NCI-H2171 treated with DMSO at 0.1 percent for 48 hours (cell line): ENCODE measurements at regions not wholly inside any gene's neighbourhood (a gene's known extent, or its start where the extent isn't known, plus 50 kb on each side); places are given as distances from the start of the nearest gene placed in this dataset.

Experiments
- DNase-seq: peaks from one replicate; lab custom pipeline; 2025; lab: John Stamatoyannopoulos, UW

DNA sequence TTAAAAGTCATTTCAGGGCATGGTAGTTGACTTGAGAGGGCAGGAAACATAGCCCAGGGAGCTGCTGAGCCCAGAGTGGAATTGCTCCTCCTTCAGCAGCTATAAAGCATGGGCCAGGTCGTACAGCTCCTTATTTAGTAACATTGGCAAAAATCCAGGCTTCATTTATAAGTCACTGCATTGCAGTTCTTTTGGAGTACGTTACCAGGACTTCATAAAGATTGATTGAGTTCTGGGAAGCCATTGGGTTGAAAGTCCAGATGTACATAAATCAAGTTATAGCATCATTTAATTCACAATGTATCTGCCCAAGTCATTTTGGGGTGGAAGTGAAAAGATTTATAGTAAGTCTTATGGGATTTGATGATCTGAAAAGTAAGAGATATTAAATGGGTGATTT is 53.0 kb upstream of the ANKEF1 start:
- DNase-seq = peak; percentile 66

DNA sequence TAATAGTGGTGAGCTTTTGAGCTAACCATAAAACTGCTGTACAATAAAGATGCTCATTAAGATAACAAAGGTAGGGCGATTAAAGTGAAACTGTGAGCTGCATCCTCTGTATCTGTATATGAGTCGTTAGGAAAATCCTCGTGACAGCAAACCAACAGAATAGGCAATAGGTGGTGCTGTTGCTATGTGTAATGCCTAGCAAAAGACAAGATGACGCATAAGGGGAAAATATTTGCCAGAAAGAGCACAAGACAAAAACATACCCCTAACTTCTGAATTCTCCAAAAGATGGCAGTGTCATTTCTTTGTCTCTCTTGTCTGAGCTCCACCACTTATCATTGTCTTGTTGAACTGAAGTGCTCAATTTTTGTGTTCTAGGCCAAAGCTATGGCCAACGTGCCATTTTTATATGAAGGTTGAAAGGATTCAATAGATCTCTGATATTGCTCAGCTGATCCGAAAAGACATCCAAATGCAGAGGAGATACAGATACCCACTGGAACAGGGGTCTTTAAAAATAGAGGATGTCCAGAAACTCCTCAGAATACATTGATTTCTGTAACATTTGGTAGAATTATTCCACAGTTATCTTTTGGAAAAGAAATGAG is 56.3 kb upstream of the ANKEF1 start:
- DNase-seq = peak; percentile 99

DNA sequence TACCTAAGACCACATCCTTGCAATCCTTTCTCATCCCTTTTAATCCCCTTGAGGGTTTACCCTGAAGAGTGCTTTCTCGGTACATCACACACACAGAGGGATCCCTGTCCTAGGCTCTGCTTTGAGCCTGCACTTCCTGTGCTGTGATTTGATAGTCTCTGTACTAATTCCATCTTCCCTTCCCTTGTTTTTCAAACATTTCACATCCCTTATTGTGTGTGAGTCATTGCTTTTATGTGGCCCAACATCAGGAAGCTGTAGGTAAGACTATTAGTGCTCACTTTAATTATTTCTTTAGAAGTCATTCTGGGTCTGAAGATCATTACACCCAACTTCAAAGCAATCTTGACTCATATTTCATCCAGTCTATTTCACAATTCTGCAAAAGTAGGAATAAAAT is 57.2 kb upstream of the ANKEF1 start:
- no peak for DNase-seq

DNA sequence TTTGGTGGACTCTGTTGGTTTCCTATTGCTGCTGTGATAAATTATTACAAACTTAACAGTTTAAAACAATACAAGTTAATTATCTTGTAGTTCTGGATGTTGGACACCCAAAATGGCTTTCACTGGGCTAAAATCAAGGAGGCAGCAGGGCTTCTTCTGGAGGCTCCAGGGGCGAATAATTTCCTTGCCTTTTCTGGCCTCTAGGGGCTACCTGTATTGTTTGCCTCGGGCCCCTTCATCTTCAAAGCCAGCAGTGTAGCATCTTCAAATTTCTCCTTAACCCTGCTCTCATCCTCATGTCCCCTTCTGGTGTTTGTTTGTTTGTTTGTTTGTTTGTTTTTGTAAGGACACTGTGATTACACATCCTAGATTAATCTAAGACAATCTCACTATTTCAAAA is 60.5 kb upstream of the ANKEF1 start:
- DNase-seq = no peak

DNA sequence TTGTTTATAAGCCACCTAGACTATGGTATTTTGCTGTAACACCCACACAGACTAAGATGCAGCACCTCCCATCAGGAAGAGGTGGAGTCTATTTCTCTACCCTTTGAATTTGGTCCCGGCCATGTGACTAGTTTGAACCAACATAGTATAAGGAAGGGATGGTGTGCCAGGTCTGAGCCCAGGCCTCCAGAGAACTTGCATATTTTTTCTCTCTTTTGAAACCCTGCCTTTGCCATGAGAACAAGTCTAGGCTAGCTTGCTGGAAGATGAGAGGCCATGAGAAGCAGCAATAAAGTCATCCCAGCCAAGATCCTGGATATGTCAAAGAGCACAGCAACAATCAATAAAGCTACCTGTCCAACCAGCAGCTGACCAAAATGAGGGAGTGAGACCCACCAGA is 63.0 kb upstream of the ANKEF1 start:
- no peak for DNase-seq

DNA sequence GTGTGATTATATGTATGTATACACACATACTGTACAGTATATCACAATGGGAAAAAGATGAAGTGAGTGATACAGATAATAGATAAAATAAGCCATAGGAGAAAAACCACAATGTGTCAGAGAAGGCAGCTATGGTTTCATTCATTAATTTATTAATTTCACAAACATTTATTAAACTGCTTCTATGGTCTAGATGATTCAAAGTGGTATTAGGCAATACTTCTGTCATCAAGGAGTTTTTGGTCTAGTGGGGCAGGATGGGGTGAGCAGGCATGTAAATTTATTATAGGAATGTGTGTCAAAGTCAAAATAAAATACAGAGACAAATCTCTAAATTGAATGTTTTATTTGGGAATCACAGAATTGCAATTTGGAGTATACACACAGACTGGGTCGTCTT is 65.2 kb upstream of the ANKEF1 start:
- DNase-seq = no peak

DNA sequence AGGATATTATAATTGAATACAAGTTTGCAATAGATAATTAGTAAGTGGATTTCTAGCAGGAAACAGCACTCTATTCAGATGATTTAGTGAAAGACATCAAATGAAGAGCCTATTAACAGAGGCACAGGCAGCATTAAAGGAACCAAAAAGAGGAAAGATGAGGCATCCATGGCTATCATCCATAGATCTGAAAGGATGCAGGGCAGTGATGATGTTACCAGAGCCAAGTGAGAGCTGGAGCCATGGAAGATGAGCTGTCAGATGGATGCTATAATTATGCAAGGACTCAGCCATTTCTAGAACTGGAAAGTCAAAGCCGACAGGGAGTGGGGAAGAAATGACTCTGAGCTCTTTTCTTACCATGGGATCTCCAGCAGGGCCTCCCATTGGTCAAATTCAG is 66.8 kb upstream of the ANKEF1 start:
- no peak for DNase-seq

DNA sequence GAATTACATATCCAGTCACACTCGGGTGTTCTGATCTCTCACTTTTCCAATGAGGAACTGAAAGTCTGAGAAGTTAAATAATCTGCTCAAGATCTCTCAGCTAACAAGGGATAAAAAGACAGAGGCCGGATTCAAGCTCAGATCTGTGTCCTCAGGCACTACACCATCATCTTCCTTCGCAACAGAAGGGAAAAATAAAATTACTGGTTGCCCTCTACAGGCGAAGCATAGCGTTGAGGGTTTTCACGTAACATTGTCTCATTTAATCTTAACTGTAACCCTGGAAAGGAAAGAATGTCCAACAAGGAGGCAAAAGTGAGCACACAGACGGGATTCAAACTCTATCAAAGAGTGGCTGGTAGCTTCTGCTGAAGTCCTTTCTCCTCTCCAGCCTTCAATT is 67.8 kb upstream of the ANKEF1 start:
- peak; percentile 14 for DNase-seq

DNA sequence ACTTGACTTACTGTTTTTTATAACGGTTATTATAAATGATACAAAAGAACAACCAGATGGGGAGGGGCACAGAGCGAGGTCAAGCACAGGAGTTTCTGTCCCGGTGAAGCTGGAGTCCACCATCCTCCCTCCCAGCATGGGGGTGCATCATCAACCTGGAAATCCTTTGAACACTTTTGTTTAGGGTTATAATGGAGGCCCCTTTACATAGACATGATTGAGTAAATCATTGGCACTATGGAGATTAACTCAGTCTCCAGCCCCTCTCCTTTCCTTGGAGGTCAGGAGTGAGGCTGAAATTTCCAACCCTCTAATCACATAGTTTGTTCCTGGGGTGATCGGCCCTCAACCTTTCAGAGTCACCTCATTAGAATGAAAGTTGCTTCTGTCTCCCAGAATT is 71.8 kb upstream of the ANKEF1 start:
- no peak for DNase-seq

DNA sequence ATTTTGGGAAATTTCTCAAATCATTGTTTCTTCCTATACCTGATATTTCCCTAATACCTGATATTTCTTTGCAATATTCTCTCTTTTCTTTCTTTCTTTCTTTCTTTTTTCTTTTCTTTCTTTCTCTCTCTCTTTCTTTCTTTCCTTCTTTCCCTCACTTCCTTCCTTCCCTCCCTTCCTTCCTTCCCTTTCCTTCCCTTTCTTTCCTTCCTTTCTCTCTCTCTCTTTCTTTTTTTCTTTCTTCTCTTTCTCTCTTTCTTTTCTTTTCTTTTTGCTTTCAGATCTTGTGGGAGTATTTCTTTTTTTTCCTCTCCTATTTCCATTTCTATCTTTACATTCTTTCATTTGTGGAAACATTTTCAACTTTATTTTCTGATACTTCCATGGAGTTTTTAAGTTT is 76.1 kb upstream of the ANKEF1 start:
- DNase-seq = no peak

DNA sequence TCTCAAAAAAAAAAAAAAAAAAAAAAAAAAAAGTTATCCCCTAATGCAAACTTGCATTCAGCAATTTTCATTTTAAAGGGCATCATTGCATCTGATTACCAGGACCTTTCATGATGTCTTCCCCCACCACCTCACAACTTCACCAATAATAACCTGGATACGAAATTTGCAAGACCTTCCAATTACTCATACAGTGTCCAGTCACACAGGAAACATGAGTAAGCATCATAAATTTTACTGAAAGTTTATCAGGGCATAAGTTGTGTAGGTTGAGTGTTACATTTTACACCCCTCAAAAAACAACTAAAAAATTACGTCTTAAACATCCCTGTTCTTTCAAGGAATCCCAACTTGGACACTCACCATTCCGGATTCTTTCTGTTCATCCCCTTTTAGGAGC is 79.1 kb upstream of the ANKEF1 start:
- no peak for DNase-seq

DNA sequence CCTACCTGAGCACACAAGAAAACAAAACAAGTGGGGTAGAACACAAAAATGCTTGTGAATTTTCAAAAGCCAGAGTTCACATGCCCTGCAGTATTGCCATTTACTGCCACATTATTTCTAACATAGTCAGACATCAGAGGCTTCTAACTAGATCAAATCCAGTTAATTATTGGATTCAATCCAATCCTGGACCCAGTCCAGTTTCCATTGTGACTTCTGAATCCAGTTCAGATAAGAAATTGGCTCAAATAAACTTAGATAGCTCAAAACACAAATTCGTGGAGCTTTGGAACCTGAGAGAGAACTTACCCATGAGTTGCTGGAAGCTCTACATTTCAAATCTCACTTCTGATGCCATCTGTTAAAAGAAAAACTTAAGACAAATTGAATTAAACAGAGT is 85.2 kb upstream of the ANKEF1 start:
- no peak for DNase-seq

DNA sequence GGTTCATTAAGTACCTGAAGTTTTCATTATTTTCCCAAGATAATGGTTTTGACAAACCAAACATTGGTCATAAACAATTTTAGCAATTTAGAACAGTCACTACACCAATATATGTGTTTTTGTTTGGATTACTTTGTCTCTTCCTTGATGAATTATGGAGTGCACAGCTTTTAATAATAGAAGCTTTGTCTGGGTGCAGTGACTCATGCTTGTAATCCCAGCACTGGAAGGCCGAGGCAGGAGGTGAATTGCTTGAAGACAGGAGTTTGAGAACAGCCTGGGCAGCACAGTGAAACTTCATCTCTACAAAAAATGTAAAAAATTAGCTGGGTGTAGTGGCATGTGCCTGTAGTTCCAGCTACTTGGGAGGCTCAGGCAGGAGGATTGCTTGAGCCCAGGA is 89.4 kb upstream of the ANKEF1 start:
- no peak for DNase-seq

DNA sequence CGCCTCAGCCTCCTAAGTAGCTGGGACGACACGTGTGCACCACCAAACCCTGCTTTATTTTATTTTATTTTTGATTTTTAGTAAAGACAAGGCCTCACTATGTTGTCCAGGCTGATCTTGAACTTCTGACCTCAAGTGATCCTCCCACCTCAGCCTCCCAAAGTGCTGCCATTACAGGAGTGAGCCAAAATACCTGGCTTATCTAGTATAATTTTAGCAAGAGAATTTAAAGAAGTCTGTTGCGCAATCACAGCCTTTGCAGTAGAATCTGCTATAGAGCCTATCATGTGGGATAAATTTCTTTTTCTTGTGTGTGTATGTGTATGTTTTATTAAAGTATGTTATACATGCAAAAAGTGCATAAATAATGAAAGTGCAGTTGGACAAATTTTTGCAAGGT is 92.1 kb upstream of the ANKEF1 start:
- no peak for DNase-seq

DNA sequence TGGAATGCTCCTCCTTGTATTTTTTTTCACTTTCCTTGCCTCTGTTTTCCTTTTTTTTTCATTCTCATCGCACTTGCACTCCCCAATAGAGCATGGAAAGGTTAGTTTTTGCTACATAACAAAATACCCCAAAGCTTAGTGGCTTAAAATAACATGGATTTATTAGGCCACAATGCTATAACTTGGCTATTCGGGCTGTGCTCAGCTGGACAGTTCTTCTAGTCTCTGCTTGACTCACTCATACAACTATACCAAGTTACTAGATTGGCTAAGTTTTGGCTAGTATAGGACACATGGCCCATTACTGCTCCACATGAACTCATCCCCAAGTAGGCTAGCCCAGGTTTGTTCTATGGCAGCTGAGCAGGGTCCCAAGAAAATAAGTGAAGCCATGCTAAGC is 94.5 kb upstream of the ANKEF1 start:
- DNase-seq = no peak

DNA sequence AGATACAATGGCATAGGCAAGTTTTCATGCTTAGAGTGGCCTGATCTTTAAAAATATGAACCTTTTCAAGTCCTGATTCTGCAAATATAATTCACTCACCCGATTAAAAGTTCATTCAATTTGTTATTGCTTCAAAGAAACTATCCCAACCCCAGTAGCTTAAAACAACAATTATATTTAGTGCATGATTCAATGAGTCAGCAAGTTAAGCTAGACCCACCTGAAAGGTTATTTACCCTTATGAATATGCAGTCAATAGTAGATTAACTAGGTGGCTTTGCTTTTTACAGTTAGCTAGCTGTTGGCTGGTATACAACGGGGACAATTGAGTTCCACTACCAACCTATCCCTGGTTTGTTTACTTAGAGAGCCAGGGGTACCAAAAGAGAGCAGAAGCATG is 95.6 kb upstream of the ANKEF1 start:
- DNase-seq = no peak

DNA sequence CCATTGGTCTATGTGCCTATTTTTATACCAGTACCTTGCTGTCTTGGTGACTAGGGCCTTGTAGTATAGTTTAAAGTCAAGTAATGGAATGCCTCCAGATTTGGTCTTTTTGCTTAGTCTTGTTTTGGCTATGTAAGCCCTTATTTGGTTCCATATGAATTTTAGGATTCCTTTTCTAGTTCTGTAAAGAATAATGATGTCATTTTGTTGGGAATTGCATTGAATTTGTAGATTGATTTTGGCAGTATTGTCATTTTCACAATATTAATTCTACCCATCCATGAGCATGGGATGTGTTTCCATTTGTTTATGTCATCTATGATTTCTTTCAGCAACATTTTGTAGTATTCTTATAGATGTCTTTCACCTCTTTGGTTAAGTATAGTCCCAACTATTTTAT is 96.4 kb upstream of the PAK5 start:
- DNase-seq = no peak

DNA sequence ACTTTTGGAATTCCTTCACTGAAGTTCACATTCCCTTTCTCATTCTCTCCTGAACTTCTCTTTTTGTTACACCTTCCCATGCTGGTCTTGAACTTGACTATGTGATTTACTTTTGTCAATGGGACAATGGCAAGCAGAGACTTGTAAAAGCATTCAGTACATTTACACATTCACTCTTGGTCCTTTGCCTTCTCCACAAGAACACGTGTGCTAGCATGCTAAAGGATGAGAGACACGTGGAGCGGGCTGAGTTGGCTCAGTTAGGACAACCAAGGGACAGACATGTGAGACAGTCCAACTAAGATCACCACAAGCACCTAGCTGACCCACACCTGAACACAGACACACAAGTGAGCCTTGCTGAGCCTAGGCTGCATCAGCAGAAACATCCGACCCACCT is 91.3 kb upstream of the PAK5 start:
- DNase-seq = no peak

DNA sequence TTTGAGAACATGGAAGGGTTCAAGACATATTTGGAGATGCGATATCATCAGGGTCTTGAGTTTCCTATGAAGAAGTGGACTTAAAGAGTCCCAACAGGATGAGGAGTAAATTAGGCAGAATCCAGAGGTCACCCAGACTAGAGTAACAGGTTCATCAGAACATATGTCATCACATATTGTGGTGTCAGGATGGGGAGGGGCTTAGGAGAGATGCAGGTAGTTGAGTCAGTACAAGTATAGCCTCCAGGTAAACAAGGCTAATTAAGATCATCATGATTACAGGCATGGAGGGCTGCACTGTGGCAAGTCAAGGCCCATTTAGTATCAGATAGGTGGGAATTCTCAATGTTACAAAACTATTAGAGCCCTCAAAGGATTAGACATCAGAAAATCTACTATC is 90.1 kb upstream of the PAK5 start:
- DNase-seq = no peak

DNA sequence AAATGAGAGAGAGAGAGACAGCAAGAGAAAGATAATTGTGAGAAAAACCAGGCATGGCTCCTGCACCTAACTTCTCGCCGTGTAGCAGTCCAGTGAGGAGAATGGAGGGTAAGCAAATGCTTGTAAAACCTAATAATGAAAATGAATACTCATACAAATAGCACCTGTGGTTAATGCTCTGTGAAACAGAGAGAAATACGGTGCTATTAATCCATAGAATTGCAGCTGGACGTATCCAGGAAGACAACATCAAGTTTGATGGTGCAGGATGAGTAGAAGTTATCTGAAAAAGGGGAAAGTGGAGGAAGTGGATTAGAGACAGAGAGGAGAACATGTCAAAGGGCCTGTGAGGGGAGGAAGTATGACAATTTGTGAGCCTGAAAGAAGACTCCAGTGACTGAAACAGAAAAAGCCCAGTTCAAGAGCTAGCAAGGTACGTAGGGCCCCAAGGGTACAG is 89.4 kb upstream of the PAK5 start:
- DNase-seq = no peak

DNA sequence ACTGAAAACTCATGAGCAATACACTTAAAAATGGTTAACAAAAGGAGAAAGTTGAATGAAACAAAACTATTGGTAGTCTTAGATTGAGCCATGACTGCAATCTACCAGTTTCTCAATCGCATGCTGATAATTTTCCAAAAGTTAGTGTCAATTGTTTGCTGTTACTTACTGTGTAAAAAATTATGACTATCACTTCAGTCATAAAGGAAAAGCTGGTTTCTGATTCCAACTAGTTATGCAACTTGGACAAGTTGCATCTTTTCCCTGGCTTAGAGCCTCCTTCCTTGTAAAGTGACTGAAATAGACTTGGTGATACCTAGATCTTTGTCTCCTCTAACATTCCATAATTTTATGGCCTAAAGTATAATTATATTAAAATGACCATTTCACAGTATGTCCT is 88.3 kb upstream of the PAK5 start:
- no peak for DNase-seq

DNA sequence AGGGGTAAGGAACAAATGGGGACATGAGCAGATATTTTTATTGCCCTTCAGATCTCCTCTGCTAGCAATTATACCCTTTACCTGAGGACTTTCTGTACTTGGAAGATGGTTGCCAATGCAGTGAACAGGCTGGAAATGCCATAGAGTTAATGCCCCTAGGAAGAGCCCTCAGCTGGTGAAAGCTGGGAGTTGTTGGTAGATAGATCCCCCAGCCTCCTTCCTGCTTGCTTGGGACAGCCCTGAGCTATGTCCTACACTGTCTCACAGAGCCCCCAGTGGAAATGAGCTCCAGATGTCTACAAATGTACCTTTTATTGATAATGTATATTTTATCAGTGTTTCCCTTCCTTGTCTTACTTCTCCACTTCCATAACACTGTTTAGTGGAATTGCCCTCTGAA is 87.6 kb upstream of the PAK5 start:
- DNase-seq = no peak

DNA sequence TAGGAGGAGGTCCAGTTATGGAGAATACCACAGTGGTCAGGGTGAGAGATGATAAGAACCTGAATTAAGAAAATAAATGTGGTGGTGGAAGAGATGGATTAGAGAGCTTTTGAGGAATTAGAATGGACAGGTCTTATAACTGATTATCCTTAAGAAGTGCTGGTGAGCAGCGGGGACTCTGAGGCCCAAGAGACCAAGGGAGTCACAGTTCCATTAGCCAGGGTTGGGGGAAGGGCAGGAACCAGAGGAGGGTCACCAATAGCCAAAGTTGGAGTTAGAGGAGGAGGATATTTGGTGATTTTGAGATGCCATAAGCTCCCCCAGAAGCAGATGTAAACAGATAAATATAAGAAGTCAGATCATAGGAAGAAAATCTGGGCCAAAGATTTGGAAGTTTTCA is 87.1 kb upstream of the PAK5 start:
- DNase-seq = no peak

DNA sequence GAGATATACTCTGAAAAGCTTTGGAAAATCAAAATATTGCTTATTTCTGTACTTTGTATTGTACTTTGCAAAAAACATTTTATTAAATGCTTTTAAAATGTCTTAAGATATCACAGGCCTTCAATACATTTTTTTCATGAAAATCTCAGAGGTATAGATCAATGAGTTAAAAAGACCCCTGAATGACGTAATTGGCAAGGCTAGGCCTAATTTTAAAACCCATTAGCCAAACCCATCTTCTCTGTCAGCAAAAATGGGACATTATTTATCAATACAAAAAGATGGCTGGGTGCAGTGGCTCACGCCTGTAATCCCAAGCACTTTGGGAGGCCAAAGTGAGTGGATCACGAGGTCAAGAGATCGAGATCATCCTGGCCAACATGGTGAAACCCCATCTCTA is 84.8 kb upstream of the PAK5 start:
- DNase-seq = no peak

DNA sequence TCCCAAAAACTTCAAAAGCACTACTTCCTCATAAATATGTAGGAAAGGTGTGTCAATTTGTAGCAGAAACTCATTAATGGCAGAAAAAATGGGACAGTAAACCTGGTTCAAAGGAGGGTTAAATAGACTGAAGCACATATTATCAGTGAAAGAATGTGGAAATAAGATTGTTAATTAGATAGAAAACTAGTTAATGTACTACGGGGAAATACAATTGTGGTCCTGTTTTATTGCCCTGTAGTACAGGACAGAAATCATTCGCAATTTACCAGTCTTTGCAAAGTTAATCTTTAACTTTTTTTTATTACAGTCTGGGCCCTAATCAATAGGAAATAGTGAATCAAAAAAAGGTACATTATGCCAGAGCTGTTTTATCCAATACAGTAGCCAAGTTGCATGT is 82.0 kb upstream of the PAK5 start:
- no peak for DNase-seq
